ELR (cell line): ENCODE measurements at regions not wholly inside any gene's neighbourhood (a gene's known extent, or its start where the extent isn't known, plus 50 kb on each side); places are given as distances from the start of the nearest gene placed in this dataset.
"Not testable (repeated sequence)": the region's sequence is repeated elsewhere in the genome, so short reads cannot be mapped to it uniquely, and the experiment has no call there.

ENCODE experiments used
- DNase-seq: peaks from one replicate; pipeline ENCODE4 v3.0.0-alpha.2; 2015; ENCODE audit warnings: low read depth

- DNase-seq, result peak; percentile 72
Observed at GRCh38 chr10:118950190-118950680, 79.3 kb upstream of the NANOS1 start.

DNA sequence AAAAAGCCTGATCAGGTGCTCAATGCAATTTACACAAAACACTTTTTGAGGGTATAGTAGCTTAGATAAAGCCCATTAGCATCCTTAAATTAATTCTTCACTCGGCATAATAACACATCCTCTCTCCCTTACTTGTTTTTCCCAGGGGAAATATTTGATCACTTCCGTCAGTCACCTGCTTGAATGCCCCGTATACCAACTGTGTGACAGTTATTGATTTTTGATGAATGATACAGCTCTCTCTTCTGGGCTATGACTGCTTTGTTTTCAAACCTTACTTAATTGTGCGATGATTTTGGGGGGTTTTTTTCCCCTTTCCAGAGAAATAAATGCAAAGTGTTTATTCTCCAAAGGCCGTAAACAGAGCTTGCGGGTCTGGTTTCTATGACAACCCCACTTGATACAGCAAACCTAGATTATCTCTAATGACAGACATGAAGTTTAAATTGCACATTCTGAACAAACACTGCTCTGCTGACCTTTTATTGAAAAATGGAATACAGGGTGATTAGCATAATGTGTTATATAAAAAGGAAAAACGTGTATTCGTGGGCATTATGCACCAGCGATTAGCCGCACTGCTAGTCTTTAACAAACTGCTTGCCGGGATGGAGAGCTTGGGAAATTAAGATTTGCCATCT, 78.4 kb upstream of the NANOS1 start:
- no peak for DNase-seq

- DNase-seq, result no peak
Observed at GRCh38 chr10:118952493-118953295, 76.8 kb upstream of the NANOS1 start.

DNA sequence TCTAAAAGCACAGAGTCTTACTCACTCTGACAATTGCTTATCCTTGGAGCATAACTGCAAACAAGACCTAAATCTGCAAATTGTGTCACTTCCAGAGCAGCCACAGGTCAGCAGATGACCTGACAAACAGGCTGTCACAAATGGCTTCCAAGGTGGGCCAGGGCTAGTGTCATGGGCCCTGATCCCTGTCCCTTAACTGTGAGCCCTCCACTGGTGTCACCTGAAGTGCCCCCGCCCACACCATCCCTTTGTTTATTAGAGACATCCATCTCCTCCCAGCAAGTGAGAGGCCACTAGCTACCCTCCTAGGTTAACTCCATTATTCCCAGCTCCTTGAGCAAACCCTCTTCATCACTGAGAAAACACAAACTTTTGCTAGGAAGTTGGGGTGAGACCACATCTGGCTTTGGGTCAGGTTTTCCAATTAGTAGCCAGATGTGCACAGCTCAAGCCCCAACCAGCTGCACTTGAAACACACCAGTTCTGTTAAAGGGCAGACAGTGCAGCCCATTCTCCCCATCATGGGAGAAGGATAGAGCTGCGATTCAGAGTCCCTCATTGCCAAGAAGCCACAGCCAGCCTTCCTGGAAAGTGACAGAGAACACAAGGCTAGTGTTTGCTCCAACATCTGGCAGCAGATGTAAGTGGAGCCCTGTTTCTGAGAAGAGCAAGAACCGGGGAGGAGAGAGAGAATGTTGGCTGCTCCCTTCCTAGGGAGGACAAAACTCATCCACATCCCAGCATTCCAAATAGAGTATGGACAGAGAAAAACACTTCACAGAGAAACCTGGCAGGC, 75.7 kb upstream of the NANOS1 start:
- DNase-seq, result no peak

DNA sequence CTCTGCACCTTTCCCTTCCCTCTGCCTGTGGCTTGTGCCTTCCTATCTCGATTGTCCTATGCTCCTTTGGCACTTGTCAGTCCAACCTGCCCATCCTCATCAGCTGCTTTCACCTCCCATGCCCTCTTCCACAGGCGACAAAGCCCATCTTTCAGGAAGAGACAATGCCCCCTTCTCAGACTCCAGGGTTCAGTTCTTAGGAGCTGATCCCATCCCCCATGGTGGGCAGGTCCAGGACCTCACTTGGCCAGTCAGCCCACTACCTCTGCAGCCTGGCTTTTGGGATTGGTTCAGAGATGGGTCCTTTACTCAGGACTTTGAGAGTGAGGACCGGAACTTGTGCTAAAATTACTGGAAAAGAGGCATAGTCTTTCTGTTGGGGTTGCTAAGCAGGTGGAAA, 74.0 kb upstream of the NANOS1 start:
- DNase-seq, result no peak

GRCh38 chr10:118955951-118956801, 73.3 kb upstream of the NANOS1 start:
- DNase-seq, result no peak

- no peak for DNase-seq
Observed at GRCh38 chr10:118956802-118957442, 72.6 kb upstream of the NANOS1 start.

GRCh38 chr10:118957443-118957825, 72.1 kb upstream of the NANOS1 start:
- no peak for DNase-seq

GRCh38 chr10:118957966-118958365, 71.5 kb upstream of the NANOS1 start:
- no peak for DNase-seq

DNA sequence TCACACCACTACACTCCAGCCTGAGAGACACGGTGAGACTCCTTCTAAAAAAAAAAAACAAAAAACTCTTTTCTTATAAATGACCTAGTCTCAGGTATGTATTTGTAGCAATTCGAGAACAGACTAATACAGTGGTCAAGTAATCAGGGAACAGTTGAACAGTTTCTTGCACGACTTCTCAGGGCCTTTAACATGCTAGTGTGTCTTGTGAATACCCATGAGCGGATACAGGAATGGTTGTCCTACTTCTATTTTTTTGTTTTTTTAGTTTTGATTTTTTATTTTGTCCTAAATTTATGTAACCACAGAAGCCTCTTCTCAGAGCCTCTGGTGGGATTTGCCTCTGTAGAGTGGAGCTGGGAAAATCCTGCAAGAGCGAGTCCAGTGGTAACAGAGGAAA, 71.0 kb upstream of the NANOS1 start:
- DNase-seq, result no peak

- DNase-seq, result peak; percentile 68
Observed at GRCh38 chr10:118958984-118959925, 70.3 kb upstream of the NANOS1 start.

DNA sequence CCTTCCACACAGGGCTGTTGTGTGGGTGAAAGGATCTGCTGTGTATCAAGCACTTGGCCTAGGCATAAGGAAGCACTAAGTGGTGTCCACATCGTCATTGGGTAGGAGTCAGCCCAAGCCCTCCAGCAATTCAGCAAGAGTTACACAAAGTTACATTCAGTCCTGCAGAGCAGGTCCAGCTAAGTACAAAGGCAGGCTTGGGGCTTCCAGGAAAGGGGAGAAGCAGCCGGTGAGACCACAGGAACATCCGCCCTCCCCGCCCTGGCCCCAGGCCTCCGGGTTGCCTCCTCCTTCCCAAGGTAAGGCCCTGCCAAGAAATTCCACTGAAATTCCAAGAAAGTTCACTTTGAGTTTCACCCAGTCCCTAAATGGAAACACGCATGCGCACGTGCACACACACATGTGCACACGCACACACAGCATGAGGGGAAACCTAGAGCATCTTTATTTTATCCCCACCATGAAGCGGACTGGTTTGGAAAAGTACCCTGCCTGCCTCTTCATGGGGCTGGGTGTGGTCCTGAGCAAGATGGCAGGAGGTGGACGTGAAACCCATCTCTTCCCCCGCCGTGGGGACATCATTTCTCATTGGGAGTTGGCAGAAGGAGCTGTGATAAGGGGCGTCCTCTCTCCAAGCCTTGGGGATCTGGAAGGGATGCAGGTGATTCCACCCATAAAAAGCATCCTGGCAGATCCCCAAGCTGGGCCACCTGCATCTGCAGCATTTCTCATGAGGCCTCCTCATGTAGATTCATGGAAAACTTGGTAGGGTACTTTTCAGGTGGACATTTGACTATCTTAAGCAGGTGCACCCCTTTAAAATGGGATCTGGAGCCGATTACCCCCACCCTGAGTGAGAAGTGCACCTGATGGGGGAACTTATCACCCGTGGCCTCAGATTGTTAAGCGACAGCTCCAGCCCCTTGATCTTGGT, 69.1 kb upstream of the NANOS1 start:
- peak; percentile 19 for DNase-seq

GRCh38 chr10:118961436-118961835, 68.1 kb upstream of the NANOS1 start:
- no peak for DNase-seq

- not testable (repeated sequence) for DNase-seq
Observed at GRCh38 chr10:118962331-118962868, 67.1 kb upstream of the NANOS1 start.

DNA sequence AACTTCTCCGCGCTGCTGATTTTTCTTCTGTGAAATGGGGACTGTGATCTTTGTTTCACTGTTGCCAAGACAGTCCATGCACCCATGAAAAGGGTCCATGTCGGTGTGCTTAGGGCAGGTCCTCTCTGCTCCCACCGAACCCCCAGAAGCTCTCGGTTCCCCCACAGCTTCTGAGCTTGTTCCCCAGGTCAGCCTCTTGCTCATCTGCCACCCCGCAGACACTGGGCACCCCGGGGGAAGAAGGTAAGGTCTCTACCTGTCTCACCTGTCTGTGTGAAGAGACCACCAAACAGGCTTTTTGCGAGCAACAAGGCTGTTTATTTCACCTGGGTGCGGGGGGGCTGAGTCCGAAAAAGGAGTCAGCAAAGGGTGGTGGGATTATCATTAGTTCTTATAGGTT, 66.2 kb upstream of the NANOS1 start:
- no peak for DNase-seq

GRCh38 chr10:118963933-118964332, 65.6 kb upstream of the NANOS1 start:
- no peak for DNase-seq

- not testable (repeated sequence) for DNase-seq
Observed at GRCh38 chr10:118964476-118964875, 65.0 kb upstream of the NANOS1 start.

- DNase-seq, result no peak
Observed at GRCh38 chr10:118965096-118965495, 64.4 kb upstream of the NANOS1 start.

DNA sequence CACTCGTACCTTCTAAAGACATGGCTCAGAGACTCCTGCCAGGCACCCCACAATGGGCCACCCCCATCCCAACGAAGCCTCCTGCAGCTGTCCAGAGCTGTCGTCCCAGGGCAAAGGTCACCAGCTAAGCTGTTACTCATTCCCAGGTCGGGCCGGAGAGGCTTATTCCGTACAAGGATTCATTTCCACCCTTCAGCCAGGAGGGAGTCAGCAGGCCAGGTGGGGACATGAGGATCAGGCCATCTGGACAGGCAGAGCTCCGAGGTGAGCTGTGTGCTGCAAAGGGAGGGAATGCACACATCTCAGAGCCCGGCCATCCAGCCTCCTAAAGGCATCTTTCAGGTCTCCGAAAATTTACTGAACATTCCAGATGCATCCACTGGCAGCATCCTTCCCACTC, 63.9 kb upstream of the NANOS1 start:
- no peak for DNase-seq
